NCI-H345 treated with DMSO at 0.1 percent for 48 hours (cell line): ENCODE measurements at regions not wholly inside any gene's neighbourhood (a gene's known extent, or its start where the extent isn't known, plus 50 kb on each side); places are given as distances from the start of the nearest gene placed in this dataset.

Experiments
- DNase-seq: peaks from one replicate; lab custom pipeline; 2025; ENCODE audit not compliant: unreplicated experiment; lab: John Stamatoyannopoulos, UW

GRCh38 chr3:34229876-34230275, 431.4 kb downstream of the PDCD6IP start:
- peak; percentile 72 for DNase-seq

DNA sequence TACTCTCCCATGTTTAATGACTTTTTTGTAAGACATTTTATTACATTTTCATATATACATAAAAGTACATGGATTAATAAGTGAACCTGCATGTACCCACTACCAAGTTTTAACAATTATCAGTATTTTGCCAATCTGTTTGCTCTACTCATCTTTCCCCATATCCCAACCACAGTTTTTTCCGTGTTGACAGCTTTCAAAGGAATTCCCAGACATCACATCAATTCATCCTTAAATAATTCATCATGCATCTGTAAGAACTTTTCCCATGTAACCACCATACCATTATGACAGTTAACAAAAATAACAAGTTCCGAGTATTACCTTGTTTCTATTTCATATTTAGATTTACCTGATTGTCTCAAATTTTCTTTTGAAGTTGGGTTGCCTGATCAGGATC, 436.7 kb downstream of the PDCD6IP start:
- no peak for DNase-seq

DNA sequence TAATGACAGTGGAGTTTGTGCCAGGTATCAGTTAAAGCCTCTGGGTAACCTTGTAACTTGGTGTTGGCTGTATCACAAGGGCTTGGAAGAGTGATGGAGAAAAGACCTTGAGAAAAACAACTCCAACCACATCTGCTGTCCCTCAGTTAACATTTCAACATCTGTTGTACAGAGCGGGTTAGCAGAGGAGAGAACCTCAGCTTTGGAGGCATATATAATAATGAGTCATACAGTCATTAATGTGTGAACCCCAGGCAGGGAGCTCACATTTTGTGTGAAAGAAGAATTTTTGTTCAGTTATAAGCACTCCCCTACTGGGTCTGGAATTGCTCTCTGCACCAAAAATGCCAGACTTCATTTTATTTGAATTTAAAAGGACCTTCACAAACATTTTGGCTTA, 439.5 kb downstream of the PDCD6IP start:
- DNase-seq = no peak

DNA sequence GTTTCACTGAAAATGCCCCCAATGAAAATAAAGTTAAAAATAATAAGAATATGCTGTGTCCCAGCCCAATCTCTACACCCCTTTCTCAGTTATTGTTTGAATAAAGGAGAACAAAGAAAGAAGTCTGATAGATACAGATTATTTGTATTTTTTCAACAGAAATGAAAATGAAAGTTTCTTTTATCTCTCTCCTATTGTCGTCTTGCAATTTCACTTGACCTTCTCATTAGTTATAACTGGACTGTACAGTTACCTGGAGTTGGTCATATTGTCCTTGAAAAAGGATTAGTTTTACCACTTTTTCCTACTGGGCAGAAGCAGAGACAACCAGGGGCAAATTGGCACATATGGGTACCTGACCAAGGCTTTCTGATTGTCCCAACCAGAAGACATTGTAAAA, 440.0 kb downstream of the PDCD6IP start:
- DNase-seq = no peak

GRCh38 chr3:34239287-34239686, 440.9 kb downstream of the PDCD6IP start:
- no peak for DNase-seq

GRCh38 chr3:34239875-34240274, 441.4 kb downstream of the PDCD6IP start:
- DNase-seq = no peak

- no peak for DNase-seq
Observed at GRCh38 chr3:34247401-34247800, 449.0 kb downstream of the PDCD6IP start.

GRCh38 chr3:34248352-34248751, 449.9 kb downstream of the PDCD6IP start:
- no peak for DNase-seq

DNA sequence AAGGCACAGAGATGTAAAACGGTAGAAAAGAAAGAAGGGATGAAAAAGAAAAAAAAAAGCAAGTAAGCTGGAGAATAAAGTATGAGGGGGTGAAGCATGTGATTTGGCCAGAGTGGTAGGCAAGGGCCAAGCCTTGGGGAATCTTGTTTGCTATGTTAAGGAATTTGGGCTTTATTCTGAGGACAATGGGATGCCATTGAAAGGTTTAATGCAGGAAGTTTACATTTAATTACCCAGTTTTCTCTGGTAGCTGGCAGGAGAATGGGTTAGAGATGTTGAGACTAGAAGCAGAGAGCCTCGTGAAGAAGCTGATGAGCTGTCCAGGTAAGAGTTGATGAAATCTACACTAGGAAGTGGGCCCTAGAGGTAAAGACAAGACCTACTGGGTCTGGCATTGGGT, 455.9 kb downstream of the PDCD6IP start:
- DNase-seq = no peak

DNA sequence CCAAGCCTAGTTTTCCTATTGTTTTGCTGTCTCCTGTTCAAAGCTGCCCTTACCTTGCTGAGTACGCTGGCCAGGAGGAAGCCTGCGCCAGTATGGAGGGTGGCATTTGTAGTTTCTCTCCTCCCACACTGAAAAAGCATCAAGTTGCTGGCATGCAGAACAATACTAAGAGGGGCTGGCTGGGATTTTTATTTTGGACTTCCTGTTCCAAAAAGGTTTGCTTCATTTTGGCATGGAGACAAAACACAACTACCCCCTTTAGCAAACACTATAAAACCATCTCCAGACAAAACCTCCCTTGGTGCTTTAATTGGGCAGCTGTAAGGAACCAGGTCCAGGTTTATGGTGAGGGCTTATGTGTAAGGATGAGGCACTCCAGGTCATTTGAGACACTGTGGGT, 457.6 kb downstream of the PDCD6IP start:
- peak; percentile 72 for DNase-seq

GRCh38 chr3:34256791-34257190, 458.4 kb downstream of the PDCD6IP start:
- DNase-seq = no peak

DNA sequence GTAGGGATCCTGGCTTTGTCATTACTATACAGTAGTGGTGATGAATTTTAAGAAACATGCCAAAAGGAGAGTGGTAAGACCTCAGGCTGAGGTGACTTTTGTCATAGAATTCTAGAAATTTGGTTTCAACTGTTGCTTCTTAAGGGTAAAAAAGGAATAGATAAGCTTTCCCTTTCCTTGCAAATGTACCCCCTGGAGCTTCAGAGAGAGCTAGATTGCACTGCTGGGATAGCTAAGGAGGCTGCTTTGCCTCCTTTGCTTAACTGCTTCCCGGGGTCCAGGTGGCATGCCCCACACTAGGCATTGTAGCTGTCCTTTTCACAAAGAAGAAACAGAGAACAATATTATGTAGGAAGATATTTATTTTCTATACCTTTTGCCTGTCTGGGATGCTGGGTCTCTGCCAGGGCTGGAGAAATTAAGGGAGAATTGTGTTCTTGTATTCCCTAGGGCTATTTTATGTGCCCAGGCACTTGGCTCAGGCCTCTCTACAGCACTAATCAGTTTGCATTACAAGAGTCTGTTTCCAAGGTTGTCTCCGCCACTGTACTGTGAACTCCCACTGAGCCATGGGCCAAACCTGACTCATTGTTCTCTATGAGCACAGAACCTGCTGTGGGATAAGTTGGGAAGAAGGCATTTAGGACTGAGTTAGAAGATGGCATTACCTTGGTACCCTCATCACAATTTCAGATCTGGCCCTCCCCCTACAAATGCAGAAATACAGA, 460.0 kb downstream of the PDCD6IP start:
- DNase-seq = peak; percentile 63

GRCh38 chr3:34260271-34261000, 462.0 kb downstream of the PDCD6IP start:
- DNase-seq = no peak

DNA sequence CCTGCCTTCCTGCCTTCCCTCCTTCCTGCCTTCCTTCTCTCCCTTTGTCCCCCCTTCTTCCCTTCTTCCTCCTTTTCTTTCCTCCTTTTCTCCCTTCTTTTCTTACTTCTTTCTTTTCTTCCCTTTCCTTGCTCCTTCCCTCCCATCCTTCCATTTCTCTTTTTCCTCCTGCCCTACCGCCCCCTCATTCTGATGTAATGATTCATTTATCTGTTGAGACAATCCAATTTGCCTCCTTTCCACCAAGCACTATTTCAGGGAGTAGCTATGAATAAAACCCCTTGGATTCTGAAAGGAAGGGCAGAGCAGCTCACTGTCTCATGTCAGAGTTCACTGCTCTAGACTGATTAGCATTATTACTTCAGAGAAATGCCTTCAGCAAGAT, 462.6 kb downstream of the PDCD6IP start:
- DNase-seq = no peak

DNA sequence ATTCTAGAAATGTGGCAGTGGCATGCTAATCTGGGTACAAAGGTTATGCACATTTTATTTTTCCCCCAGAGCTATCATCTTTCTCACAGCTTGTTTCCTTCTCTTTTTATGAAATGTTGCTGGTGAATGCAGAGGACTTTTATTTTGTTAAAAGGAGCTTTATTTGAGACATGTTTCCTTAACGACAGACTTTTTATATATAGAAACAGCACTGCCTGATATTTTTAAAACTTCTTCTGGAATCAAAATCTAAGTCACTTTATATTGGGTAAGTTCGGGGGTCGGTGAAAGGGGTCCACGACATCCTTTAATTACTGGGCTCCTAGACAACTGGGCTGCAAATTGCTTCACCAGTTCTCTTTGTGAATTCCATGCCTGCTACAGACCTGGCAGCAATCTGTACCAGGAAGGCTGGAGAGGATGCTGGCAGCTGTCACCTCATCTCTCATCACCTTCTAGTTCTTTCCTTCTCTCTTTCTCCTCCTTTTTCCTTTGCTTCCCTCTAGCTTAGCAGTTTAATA, 464.7 kb downstream of the PDCD6IP start:
- no peak for DNase-seq

- no peak for DNase-seq
Observed at GRCh38 chr3:34264337-34265041, 466.1 kb downstream of the PDCD6IP start.

DNA sequence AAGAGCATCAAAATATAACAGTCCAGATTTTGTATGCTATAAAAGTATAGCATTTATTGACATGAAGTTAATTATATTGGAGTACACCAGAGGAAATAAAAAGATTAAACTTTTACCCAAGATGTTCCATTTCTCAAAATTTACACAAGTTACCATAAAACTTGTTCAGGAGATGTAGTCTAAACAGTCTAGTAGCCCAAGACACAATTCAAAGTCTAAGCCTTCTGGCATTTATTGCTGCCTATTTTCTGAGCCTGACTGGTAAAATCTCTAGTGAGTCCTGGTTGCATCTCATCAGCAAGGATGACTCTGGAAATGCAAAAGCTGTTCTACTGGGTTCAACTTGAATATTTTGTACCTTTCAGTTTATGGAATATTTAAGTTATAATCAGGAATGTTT, 468.7 kb downstream of the PDCD6IP start:
- DNase-seq = no peak

GRCh38 chr3:34268032-34268709, 469.7 kb downstream of the PDCD6IP start:
- DNase-seq = no peak

GRCh38 chr3:34275811-34276210, 477.4 kb downstream of the PDCD6IP start:
- DNase-seq = no peak

GRCh38 chr3:34276342-34276741, 477.9 kb downstream of the PDCD6IP start:
- no peak for DNase-seq

DNA sequence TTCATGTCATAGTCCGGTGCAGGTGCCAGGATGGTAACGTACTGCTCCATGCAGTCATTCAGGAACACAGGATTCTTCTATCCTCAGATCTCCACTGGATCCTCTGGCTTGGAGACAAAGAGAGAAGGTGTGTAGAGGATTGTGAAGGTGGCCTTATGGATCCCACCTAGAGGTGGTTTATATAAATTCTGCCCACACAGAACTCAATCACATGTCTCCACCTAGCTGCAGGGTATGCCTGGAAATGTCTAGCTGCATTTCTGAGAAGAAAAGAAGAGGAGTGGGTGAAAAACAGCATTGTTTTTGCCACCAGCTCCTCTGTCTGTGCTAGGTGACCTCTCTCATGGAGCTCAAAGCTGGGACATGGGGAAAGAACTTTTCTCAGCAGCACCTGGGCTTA, 478.7 kb downstream of the PDCD6IP start:
- no peak for DNase-seq
